CD14-positive monocyte (primary cell): ENCODE measurements at regions not wholly inside any gene's neighbourhood (a gene's known extent, or its start where the extent isn't known, plus 50 kb on each side); places are given as distances from the start of the nearest gene placed in this dataset.

ENCODE experiments used
- DNase-seq, 3 donors: peaks; one replicate each; pipeline ENCODE4 v3.0.0-alpha.2; 2011 to 2022
- H2AFZ ChIP-seq: 2 replicates; pipeline ENCODE4 v1.6.0; 2012; ENCODE audit warnings: mild to moderate bottlenecking, low read depth, low read length, inconsistent platforms; ENCODE audit not compliant: insufficient read depth, poor library complexity, severe bottlenecking
- H3K27ac ChIP-seq, 2 donors: 1 replicate in 1 of 2; 2 replicates in 1 of 2; pipeline ENCODE4 v1.5.1; 2012 to 2013; ENCODE audit warnings: low read length in 2 of 2, control low read depth in 1 of 2, inconsistent platforms in 1 of 2, low read depth in 1 of 2, mild to moderate bottlenecking in 1 of 2
- H3K27me3 ChIP-seq, 2 donors: one replicate each; pipeline versions ENCODE4 v1.6.0 to v1.6.1; 2011 to 2013; ENCODE audit warnings: low read length in 2 of 2; ENCODE audit not compliant: control insufficient read depth in 2 of 2, insufficient read depth in 2 of 2
- H3K36me3 ChIP-seq, 2 donors: replicated peaks in 1 of 2; 1 replicate in 1 of 2; 2 replicates in 1 of 2; pipeline versions ENCODE4 v1.5.1 to v1.6.1; 2012 to 2013; ENCODE audit warnings: low read length in 2 of 2, control low read depth in 1 of 2, inconsistent platforms in 1 of 2, mild to moderate bottlenecking in 1 of 2; ENCODE audit not compliant: insufficient read depth in 2 of 2, control insufficient read depth in 1 of 2
- H3K4me1 ChIP-seq, 2 donors: 1 replicate in 1 of 2; 2 replicates in 1 of 2; pipeline versions ENCODE4 v1.5.1 to v1.6.1; 2012 to 2013; ENCODE audit warnings: low read length in 2 of 2, control low read depth in 1 of 2, inconsistent platforms in 1 of 2, mild to moderate bottlenecking in 1 of 2, moderate library complexity in 1 of 2; ENCODE audit not compliant: insufficient read depth in 2 of 2, control insufficient read depth in 1 of 2
- H3K4me2 ChIP-seq: replicated peaks from 2 replicates; pipeline ENCODE3; 2012; ENCODE audit warnings: low read length, moderate library complexity, mild to moderate bottlenecking; ENCODE audit not compliant: poor library complexity, severe bottlenecking; ENCODE audit errors: extremely low read depth
- H3K4me3 ChIP-seq, 3 experiments: fragments of 200-600 bp in 1 of 3; sonication (generic) in 1 of 3; replicated peaks in 1 of 3; 1 replicate in 2 of 3; 2 replicates in 1 of 3; pipeline ENCODE4 v1.5.1; 2011 to 2013; ENCODE audit warnings: low read length in 3 of 3, mild to moderate bottlenecking in 3 of 3, control low read depth in 2 of 3, low read depth in 2 of 3, inconsistent platforms in 1 of 3, moderate library complexity in 1 of 3
- H3K79me2 ChIP-seq: 2 replicates; pipeline ENCODE4 v1.6.0; 2012; ENCODE audit warnings: mild to moderate bottlenecking, control low read depth, inconsistent platforms, low read length, moderate library complexity; ENCODE audit not compliant: insufficient read depth
- H3K9ac ChIP-seq: 2 replicates; pipeline ENCODE4 v1.6.0; 2017; ENCODE audit warnings: low read length, mild to moderate bottlenecking; ENCODE audit not compliant: insufficient read depth, poor library complexity, severe bottlenecking
- H3K9me3 ChIP-seq, 2 donors: replicated peaks in 1 of 2; 1 replicate in 1 of 2; 2 replicates in 1 of 2; pipeline versions ENCODE4 v1.5.1 to v1.6.1; 2012 to 2013; ENCODE audit warnings: low read length in 2 of 2, control low read depth in 1 of 2; ENCODE audit not compliant: control insufficient read depth in 1 of 2, insufficient read depth in 1 of 2
- H4K20me1 ChIP-seq: 2 replicates; pipeline ENCODE4 v1.6.0; 2012; ENCODE audit warnings: mild to moderate bottlenecking, low read length, control low read depth, moderate library complexity; ENCODE audit not compliant: insufficient read depth
- H3K27ac Mint-ChIP-seq, 7 donors: one replicate each; pipeline ENCODE4 v1.8.0; 2020; ENCODE audit warnings: mild to moderate bottlenecking in 7 of 7, mixed read lengths in 7 of 7, moderate library complexity in 6 of 7, inconsistent platforms in 2 of 7
- H3K27me3 Mint-ChIP-seq, 3 donors: one replicate each; pipeline ENCODE4 v1.8.0; 2021 to 2022; ENCODE audit warnings: low read depth in 3 of 3, mild to moderate bottlenecking in 3 of 3, mixed read lengths in 3 of 3, moderate library complexity in 3 of 3, inconsistent platforms in 1 of 3
- H3K36me3 Mint-ChIP-seq, 2 donors: one replicate each; pipeline ENCODE4 v1.8.0; 2020; ENCODE audit warnings: mixed read lengths in 2 of 2, inconsistent platforms in 1 of 2, mild to moderate bottlenecking in 1 of 2
- H3K4me1 Mint-ChIP-seq: one replicate; pipeline ENCODE4 v1.8.0; 2020; ENCODE audit warnings: mild to moderate bottlenecking, mixed read lengths
- H3K4me3 Mint-ChIP-seq, 2 donors: one replicate each; pipeline ENCODE4 v1.8.0; 2020; ENCODE audit warnings: mild to moderate bottlenecking in 2 of 2, mixed read lengths in 2 of 2, moderate library complexity in 1 of 2
- H3K9me3 Mint-ChIP-seq, 7 donors: one replicate each; pipeline ENCODE4 v1.8.0; 2020 to 2022; ENCODE audit warnings: mixed read lengths in 7 of 7, mild to moderate bottlenecking in 6 of 7, moderate library complexity in 6 of 7, inconsistent platforms in 2 of 7
- CTCF ChIP-seq: fragments of 200-600 bp; IDR thresholded peaks from one replicate; pipeline ENCODE4 v1.8.0; 2022; ENCODE audit warnings: antibody characterized with exemption, mild to moderate bottlenecking
- WGBS: methylation state at CpG from one replicate; pipeline ENCODE4 v1.1.5; 2013; ENCODE audit warnings: missing lambda C conversion rate; ENCODE audit not compliant: insufficient coverage; 5-methylcytosine and 5-hydroxymethylcytosine counted together
- intact Hi-C, 2 donors: fragments of 100-400 bp; cut with micrococcal nuclease; formaldehyde crosslinking; loops; one replicate each; pipeline versions ENCODE4 v1.15.0 to v1.15.1; 2023

- Histone ChIP-seq H3K4me1 (no peaks in the 10 kb centered on the region), H2AFZ (no peak overlapping the region), H3K27ac (no peak overlapping the region), H3K79me2 (no peaks in the 10 kb centered on the region), H3K36me3 (no peaks in the 10 kb centered on the region), H3K9ac (no peak overlapping the region), H3K4me2 (no peak overlapping the region), H3K9me3 (no peaks in the 10 kb centered on the region), H3K4me3 (no peak overlapping the region), H3K27me3 (no peaks in the 10 kb centered on the region), H4K20me1 (no peaks in the 10 kb centered on the region)
- WGBS, result no CpG with 5 or more reads among the region's 1 CpG
- intact Hi-C loops, result no loop called here
- Mint-ChIP-seq H3K4me3 (no peak overlapping the region), H3K9me3 (peaks cover 0 to 4% (median 2%) of the 10 kb centered on the region in 7 donors), H3K36me3 (no peaks in the 10 kb centered on the region), H3K27me3 (peaks cover 0 to 7% (median 2%) of the 10 kb centered on the region in 3 donors), H3K27ac (no peak overlapping the region), H3K4me1 (no peaks in the 10 kb centered on the region)
- no peak for DNase-seq
- no peak for TF ChIP-seq CTCF
These were observed 67.0 kb upstream of the MAST4 start for GRCh38 chr5:66529182-66529581.

- Mint-ChIP-seq H3K4me1 (no peaks in the 10 kb centered on the region), H3K36me3 (no peaks in the 10 kb centered on the region), H3K27me3 (peaks cover 0 to 7% (median 2%) of the 10 kb centered on the region in 3 donors), H3K4me3 (no peak overlapping the region), H3K27ac (no peak overlapping the region), H3K9me3 (peaks cover 0 to 4% (median 2%) of the 10 kb centered on the region in 7 donors)
- no peak overlapping the region for H3K9ac ChIP-seq
- no CpG with 5 or more reads among the region's 2 CpGs for WGBS
- H3K9me3 ChIP-seq, result no peaks in the 10 kb centered on the region
- no peaks in the 10 kb centered on the region for H3K36me3 ChIP-seq
- DNase-seq, result no peak
- no peak overlapping the region for H3K27ac ChIP-seq
- H3K4me2 ChIP-seq, result no peak overlapping the region
- no peaks in the 10 kb centered on the region for H3K79me2 ChIP-seq
- no peak overlapping the region for H3K4me3 ChIP-seq
- TF ChIP-seq CTCF, result no peak
- H3K27me3 ChIP-seq, result no peaks in the 10 kb centered on the region
- no peaks in the 10 kb centered on the region for H3K4me1 ChIP-seq
- no peaks in the 10 kb centered on the region for H4K20me1 ChIP-seq
- intact Hi-C loops, result no loop called here
- no peak overlapping the region for H2AFZ ChIP-seq
These were observed 66.5 kb upstream of the MAST4 start for GRCh38 chr5:66529704-66530103.
